IPS DF 6.9 (cell line): ENCODE measurements at regions not wholly inside any gene's neighbourhood (a gene's known extent, or its start where the extent isn't known, plus 50 kb on each side); places are given as distances from the start of the nearest gene placed in this dataset.
"Not testable (repeated sequence)": the region's sequence is repeated elsewhere in the genome, so short reads cannot be mapped to it uniquely, and the experiment has no call there.

ENCODE experiments used
- DNase-seq: peaks from one replicate; pipeline ENCODE4 v3.0.0-alpha.2; 2013; ENCODE audit warnings: low read depth, low spot score
- H3K27ac ChIP-seq: one replicate; pipeline ENCODE4 v1.5.1; 2013; ENCODE audit warnings: low read length, control low read depth
- H3K27me3 ChIP-seq: 2 replicates; pipeline ENCODE4 v1.6.1; 2013; ENCODE audit warnings: mild to moderate bottlenecking, low read length; ENCODE audit not compliant: control insufficient read depth, insufficient read depth
- H3K36me3 ChIP-seq: 2 replicates; pipeline ENCODE4 v1.6.1; 2013; ENCODE audit warnings: low read length; ENCODE audit not compliant: control insufficient read depth, insufficient read depth
- H3K4me1 ChIP-seq: 2 replicates; pipeline ENCODE4 v1.6.1; 2013; ENCODE audit warnings: low read length; ENCODE audit not compliant: control insufficient read depth, insufficient read depth
- H3K4me3 ChIP-seq: 2 replicates; pipeline ENCODE4 v1.5.1; 2013; ENCODE audit warnings: mild to moderate bottlenecking, low read length
- H3K9me3 ChIP-seq: 2 replicates; pipeline ENCODE4 v1.6.1; 2013; ENCODE audit warnings: low read length, inconsistent platforms; ENCODE audit not compliant: control insufficient read depth, insufficient read depth
- WGBS: extraction: QIAGEN DNeasy Blood & Tissue Kit; methylation state at CpG from one replicate; pipeline ENCODE4 v1.1.7; 2013; ENCODE audit warnings: mixed read lengths, missing lambda C conversion rate; ENCODE audit not compliant: insufficient read length, insufficient coverage; 5-methylcytosine and 5-hydroxymethylcytosine counted together

- no peak overlapping the region for H3K27ac ChIP-seq
- no CpG with 5 or more reads among the region's 2 CpGs for WGBS
Measured at GRCh38 chr6:8627085-8627861, 191.9 kb upstream of the SLC35B3 start.

GRCh38 chr6:8624665-8625064, 189.3 kb upstream of the SLC35B3 start:
- WGBS, result no CpG with 5 or more reads among the region's 1 CpG
- H3K27me3 ChIP-seq, result no peaks in the 10 kb centered on the region
- no peak overlapping the region for H3K4me3 ChIP-seq
- no peak for DNase-seq
- no peaks in the 10 kb centered on the region for H3K36me3 ChIP-seq
- no peaks in the 10 kb centered on the region for H3K4me1 ChIP-seq
- no peak overlapping the region for H3K27ac ChIP-seq
- no peaks in the 10 kb centered on the region for H3K9me3 ChIP-seq

More at GRCh38 chr6:8627085-8627861, 191.9 kb upstream of the SLC35B3 start:
- Histone ChIP-seq H3K9me3 (no peaks in the 10 kb centered on the region), H3K4me3 (no peak overlapping the region), H3K36me3 (no peaks in the 10 kb centered on the region), H3K4me1 (no peaks in the 10 kb centered on the region), H3K27me3 (no peaks in the 10 kb centered on the region)
- DNase-seq, result no peak

- Histone ChIP-seq H3K4me1 (peaks cover 2% of the 10 kb centered on the region; the same call in 1 of the 2 replicates), H3K36me3 (no peaks in the 10 kb centered on the region), H3K9me3 (no peaks in the 10 kb centered on the region), H3K4me3 (no peak overlapping the region), H3K27me3 (no peaks in the 10 kb centered on the region), H3K27ac (no peak overlapping the region)
- DNase-seq, result no peak
- 100% methylated on average over 2 of the region's 3 CpGs for WGBS
Measured at GRCh38 chr6:8623441-8623840, 188.1 kb upstream of the SLC35B3 start.

DNA sequence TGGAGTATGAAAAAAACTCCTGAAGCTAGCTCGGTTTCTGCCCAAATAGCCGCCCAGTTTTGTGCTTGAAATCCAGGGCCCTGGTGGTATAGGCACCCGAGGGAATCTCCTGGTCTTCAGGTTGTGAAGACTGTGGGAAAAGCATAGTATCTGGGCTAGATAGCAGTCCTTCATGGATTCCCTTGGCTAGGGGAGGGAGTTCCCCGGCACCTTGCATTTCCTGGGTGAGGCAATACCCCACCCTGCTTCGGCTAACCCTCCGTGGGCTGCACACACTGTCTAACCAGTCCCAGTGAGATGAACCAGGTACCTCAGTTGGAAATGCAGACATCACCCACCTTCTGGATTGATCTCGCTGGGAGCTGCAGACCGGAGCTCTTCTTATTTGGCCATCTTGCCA, 184.5 kb upstream of the SLC35B3 start:
- Histone ChIP-seq H3K27me3 (no peaks in the 10 kb centered on the region), H3K4me1 (peaks cover 2% of the 10 kb centered on the region; the same call in 1 of the 2 replicates), H3K9me3 (no peaks in the 10 kb centered on the region), H3K4me3 (no peak overlapping the region), H3K36me3 (no peaks in the 10 kb centered on the region), H3K27ac (no peak overlapping the region)
- no CpG with 5 or more reads among the region's 8 CpGs for WGBS
- DNase-seq, result no peak

DNA sequence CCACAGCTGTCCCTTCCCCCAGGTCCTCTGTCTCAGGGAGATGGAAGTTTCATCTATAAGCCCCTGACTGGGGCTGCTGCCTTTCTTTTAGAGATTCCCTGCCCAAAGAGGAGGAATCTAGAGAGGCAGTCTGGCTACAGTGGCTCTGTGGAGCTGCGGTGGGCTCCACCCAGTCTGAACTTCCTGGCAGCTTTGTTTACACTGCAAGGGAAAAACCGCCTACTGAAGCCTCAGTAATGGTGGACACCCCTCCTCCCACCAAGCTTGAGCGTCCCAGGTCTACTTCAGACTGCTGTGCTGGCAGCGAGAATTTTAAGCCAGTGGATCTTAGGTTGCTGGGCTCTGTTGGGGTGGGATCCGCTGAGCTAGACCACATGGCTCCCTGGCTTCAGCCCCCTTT, 184.1 kb upstream of the SLC35B3 start:
- not testable (repeated sequence) for H3K4me3 ChIP-seq, H3K9me3 ChIP-seq, H3K27me3 ChIP-seq, H3K36me3 ChIP-seq, H3K4me1 ChIP-seq, H3K27ac ChIP-seq, DNase-seq
- WGBS, result no CpG with 5 or more reads among the region's 5 CpGs

- no CpG with 5 or more reads among the region's 5 CpGs for WGBS
- DNase-seq, result no peak
Measured at GRCh38 chr6:8608737-8609136, 173.4 kb upstream of the SLC35B3 start.

DNA sequence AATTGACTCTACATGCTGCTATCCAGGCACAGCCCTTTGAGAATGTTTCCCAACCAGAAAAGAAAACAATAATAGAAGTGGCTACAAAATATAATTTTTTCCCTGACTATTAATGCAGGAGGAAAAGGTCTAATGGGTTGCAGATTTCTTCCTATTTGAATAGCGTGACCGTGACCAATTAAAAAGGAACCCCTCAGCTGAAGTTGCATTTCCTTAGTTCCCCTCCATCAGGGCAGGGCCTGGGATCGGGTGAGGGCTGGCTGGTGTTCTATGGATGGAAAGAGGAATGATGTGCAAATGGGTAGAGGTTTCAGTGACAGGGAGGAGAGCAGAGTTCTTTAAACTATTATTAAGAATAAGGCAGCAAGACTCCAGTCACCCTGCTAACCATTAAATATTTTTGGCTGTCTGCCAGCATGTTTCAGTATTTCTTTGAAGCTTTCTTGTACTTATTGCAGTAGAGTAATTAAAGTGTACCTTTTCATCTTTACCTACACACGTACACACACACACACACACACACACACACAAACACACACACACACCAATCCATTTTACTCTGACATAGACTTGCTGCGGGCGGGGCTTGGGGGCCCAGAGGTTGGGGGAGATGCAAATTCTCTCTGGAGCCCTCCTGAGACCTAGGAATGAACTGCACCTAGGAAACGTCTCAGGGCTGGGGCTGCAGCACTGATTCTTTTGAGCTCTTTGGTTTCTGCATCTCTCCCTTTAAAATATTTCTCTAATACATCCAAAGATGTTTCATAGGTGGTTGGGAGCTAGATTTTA, 154.8 kb upstream of the SLC35B3 start:
- H3K4me3 ChIP-seq, result no peak overlapping the region
- no peaks in the 10 kb centered on the region for H3K9me3 ChIP-seq
- H3K27ac ChIP-seq, result no peak overlapping the region
- no peaks in the 10 kb centered on the region for H3K27me3 ChIP-seq
- WGBS, result no CpG with 5 or more reads among the region's 7 CpGs
- peak; percentile 22 for DNase-seq
- H3K36me3 ChIP-seq, result no peaks in the 10 kb centered on the region
- H3K4me1 ChIP-seq, result 0 out of 2 replicates have a peak, but pooled peaks cover 1% of the 10 kb centered on the region

More at GRCh38 chr6:8608737-8609136, 173.4 kb upstream of the SLC35B3 start:
- Histone ChIP-seq H3K4me3 (no peak overlapping the region), H3K36me3 (no peaks in the 10 kb centered on the region), H3K9me3 (no peaks in the 10 kb centered on the region), H3K4me1 (no peaks in the 10 kb centered on the region), H3K27me3 (no peaks in the 10 kb centered on the region), H3K27ac (no peak overlapping the region)

- no peak for DNase-seq
Measured at GRCh38 chr6:8588176-8588575, 152.8 kb upstream of the SLC35B3 start.

GRCh38 chr6:8583291-8583690, 147.9 kb upstream of the SLC35B3 start:
- Histone ChIP-seq H3K4me3 (no peak overlapping the region), H3K36me3 (no peaks in the 10 kb centered on the region), H3K27me3 (no peaks in the 10 kb centered on the region), H3K9me3 (no peaks in the 10 kb centered on the region), H3K4me1 (no peaks in the 10 kb centered on the region), H3K27ac (no peak overlapping the region)
- DNase-seq, result no peak

More at GRCh38 chr6:8588176-8588575, 152.8 kb upstream of the SLC35B3 start:
- Histone ChIP-seq H3K4me1 (0 out of 2 replicates have a peak, but pooled peaks cover 1% of the 10 kb centered on the region), H3K36me3 (no peaks in the 10 kb centered on the region), H3K4me3 (no peak overlapping the region), H3K27me3 (no peaks in the 10 kb centered on the region), H3K9me3 (no peaks in the 10 kb centered on the region), H3K27ac (no peak overlapping the region)
- no CpG with 5 or more reads among the region's 1 CpG for WGBS

DNA sequence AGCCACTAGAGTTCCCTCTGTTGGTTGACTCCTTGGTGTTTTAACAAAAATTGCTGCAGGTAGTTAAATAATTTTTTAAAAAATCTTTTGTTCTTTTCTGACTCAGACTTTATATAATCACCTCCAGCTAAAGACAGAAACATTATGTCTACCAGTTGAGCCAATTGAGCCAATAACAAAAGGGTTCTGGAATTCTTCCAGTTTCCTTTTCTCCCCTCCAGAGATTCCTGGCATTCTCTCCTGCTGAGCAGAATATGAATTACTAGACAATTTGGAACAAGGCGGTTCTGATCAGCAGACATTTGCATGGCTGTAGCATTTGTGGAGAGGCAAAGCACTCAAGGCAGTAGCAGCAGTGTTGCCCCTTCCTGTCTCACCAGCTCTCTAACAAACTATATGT, 144.0 kb upstream of the SLC35B3 start:
- no CpG with 5 or more reads among the region's 1 CpG for WGBS
- Histone ChIP-seq H3K4me3 (no peak overlapping the region), H3K27ac (no peak overlapping the region), H3K36me3 (no peaks in the 10 kb centered on the region), H3K9me3 (no peaks in the 10 kb centered on the region), H3K4me1 (no peaks in the 10 kb centered on the region), H3K27me3 (no peaks in the 10 kb centered on the region)
- DNase-seq, result no peak
